ENCODE measurements at regions not wholly inside any gene's neighbourhood (a gene's known extent, or its start where the extent isn't known, plus 50 kb on each side); places are given as distances from the start of the nearest gene placed in this dataset.

DNA sequence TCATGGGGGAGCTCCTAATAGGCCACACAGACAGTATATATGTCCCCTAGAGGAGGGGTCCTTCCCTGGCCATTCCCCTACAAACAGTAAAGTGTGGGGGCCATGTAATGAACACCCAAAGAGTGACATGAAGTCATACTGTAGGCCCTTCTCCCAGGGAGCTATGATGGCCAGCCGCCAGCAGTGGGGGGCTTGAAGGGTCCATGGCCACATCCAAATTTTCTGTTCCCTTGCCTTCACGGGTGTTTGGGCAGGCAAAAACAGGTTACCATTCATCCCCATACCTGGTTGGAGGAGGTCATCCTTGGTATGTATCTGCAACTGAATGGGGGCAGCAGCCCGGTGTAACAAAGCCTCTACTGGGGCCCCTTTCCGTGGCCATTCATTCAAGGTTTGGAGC, 2118.0 kb downstream of the LRRC4C start:
- TF ChIP-seq, protein P1, sequence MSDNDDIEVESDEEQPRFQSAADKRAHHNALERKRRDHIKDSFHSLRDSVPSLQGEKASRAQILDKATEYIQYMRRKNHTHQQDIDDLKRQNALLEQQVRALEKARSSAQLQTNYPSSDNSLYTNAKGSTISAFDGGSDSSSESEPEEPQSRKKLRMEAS (IDR thresholded peaks at IDR 0.05), result no peak
- TF ChIP-seq POLR2AphosphoS5 (IDR thresholded peaks at IDR 0.05; ENCODE audit: low read depth, low read length) (no peak), EZH2 (IDR thresholded peaks at IDR 0.05) (no peak), JUND (IDR thresholded peaks at IDR 0.05) (no peak), EZH2phosphoT487 (IDR thresholded peaks at IDR 0.05; ENCODE audit: borderline replicate concordance) (no peak), TCF7L2 (IDR thresholded peaks at IDR 0.05; ENCODE audit: borderline replicate concordance, extremely low read depth, insufficient read depth, insufficient read length) (no peak), POLR2A (IDR thresholded peaks at IDR 0.05; ENCODE audit: borderline replicate concordance, extremely low read depth, insufficient read depth, insufficient read length) (no peak), EGR1 (IDR thresholded peaks at IDR 0.05; ENCODE audit: low read depth) (no peak), CBX3 (IDR thresholded peaks at IDR 0.05; ENCODE audit: low read depth) (no peak), ZNF274 (IDR thresholded peaks at IDR 0.05; ENCODE audit: low read depth, low read length) (no peak), SIN3A (IDR thresholded peaks at IDR 0.05; ENCODE audit: low read depth) (no peak), SRF (IDR thresholded peaks at IDR 0.05; ENCODE audit: low read depth) (no peak)
- TF ChIP-seq, protein P2, sequence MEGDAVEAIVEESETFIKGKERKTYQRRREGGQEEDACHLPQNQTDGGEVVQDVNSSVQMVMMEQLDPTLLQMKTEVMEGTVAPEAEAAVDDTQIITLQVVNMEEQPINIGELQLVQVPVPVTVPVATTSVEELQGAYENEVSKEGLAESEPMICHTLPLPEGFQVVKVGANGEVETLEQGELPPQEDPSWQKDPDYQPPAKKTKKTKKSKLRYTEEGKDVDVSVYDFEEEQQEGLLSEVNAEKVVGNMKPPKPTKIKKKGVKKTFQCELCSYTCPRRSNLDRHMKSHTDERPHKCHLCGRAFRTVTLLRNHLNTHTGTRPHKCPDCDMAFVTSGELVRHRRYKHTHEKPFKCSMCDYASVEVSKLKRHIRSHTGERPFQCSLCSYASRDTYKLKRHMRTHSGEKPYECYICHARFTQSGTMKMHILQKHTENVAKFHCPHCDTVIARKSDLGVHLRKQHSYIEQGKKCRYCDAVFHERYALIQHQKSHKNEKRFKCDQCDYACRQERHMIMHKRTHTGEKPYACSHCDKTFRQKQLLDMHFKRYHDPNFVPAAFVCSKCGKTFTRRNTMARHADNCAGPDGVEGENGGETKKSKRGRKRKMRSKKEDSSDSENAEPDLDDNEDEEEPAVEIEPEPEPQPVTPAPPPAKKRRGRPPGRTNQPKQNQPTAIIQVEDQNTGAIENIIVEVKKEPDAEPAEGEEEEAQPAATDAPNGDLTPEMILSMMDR (IDR thresholded peaks at IDR 0.05 in 2 of 3, conservative IDR thresholded peaks at IDR 0.05 in 1 of 3; ENCODE audit: borderline replicate concordance in 1 of 3, insufficient read depth in 1 of 3, low read depth in 2 of 3, low read length in 2 of 3), result no peak
- TF ChIP-seq, protein P3, sequence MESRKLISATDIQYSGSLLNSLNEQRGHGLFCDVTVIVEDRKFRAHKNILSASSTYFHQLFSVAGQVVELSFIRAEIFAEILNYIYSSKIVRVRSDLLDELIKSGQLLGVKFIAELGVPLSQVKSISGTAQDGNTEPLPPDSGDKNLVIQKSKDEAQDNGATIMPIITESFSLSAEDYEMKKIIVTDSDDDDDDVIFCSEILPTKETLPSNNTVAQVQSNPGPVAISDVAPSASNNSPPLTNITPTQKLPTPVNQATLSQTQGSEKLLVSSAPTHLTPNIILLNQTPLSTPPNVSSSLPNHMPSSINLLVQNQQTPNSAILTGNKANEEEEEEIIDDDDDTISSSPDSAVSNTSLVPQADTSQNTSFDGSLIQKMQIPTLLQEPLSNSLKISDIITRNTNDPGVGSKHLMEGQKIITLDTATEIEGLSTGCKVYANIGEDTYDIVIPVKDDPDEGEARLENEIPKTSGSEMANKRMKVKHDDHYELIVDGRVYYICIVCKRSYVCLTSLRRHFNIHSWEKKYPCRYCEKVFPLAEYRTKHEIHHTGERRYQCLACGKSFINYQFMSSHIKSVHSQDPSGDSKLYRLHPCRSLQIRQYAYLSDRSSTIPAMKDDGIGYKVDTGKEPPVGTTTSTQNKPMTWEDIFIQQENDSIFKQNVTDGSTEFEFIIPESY (IDR thresholded peaks at IDR 0.05; ENCODE audit: extremely low read depth, insufficient replicate concordance, low read length), result no peak
